Activated CD8-positive, alpha-beta memory T cell treated with anti-CD3 and anti-CD28 coated beads, Interleukin-2, amount 10 ng/mL, durations not matched to agents 7 days and 5 days (primary cell): ENCODE measurements at regions not wholly inside any gene's neighbourhood (a gene's known extent, or its start where the extent isn't known, plus 50 kb on each side); places are given as distances from the start of the nearest gene placed in this dataset.

ENCODE experiments used
- ATAC-seq: fragments of 150-1000 bp; cut with Tn5 transposase; one replicate; pipeline ENCODE4 v1.10.0; 2021; ENCODE audit warnings: moderate library complexity
- CTCF ChIA-PET: fragments of 350-600 bp; sonication (Branson Sonifier 250); formaldehyde crosslinking; loops from one replicate; lab custom pipeline; 2021; ENCODE audit warnings: antibody characterized with exemption; lab: Charles Lee
- DNase-seq: peaks from one replicate; pipeline ENCODE4 v3.0.0-alpha.2; 2020
- H3K27ac Mint-ChIP-seq: one replicate; pipeline ENCODE4 v1.8.0; 2021; ENCODE audit warnings: mild to moderate bottlenecking, mixed read lengths
- H3K27me3 Mint-ChIP-seq: one replicate; pipeline ENCODE4 v1.8.0; 2021; ENCODE audit warnings: mixed read lengths
- H3K36me3 Mint-ChIP-seq: one replicate; pipeline ENCODE4 v1.8.0; 2021; ENCODE audit warnings: mild to moderate bottlenecking, mixed read lengths
- H3K4me1 Mint-ChIP-seq: one replicate; pipeline ENCODE4 v1.8.0; 2021; ENCODE audit warnings: mixed read lengths
- H3K4me3 Mint-ChIP-seq: one replicate; pipeline ENCODE4 v1.8.0; 2021; ENCODE audit warnings: mild to moderate bottlenecking, moderate library complexity, mixed read lengths
- H3K9me3 Mint-ChIP-seq: one replicate; pipeline ENCODE4 v1.8.0; 2022; ENCODE audit warnings: low read depth, mixed read lengths

- CTCF ChIA-PET = interaction anchor here (1.3 kb wide), 1 partner anchor 113 kb away, joined by 3 read pairs; no protein-coding TSS in a partner anchor
- H3K4me1 Mint-ChIP-seq = no peaks in the 10 kb centered on the region
- peaks cover 26% of the 10 kb centered on the region for H3K27me3 Mint-ChIP-seq
Observed at GRCh38 chr15:93200081-93200836, 111.2 kb upstream of the RGMA start.

GRCh38 chr15:93196135-93196670 is 107.2 kb upstream of the RGMA start:
- Mint-ChIP-seq H3K9me3 (no peaks in the 10 kb centered on the region), H3K4me1 (no peaks in the 10 kb centered on the region), H3K4me3 (no peak overlapping the region), H3K27me3 (peaks cover 28% of the 10 kb centered on the region), H3K36me3 (no peaks in the 10 kb centered on the region), H3K27ac (no peak overlapping the region)
- CTCF ChIA-PET = no interaction called here
- DNase-seq (no peak), ATAC-seq (no peak)

More at GRCh38 chr15:93200081-93200836, 111.2 kb upstream of the RGMA start:
- ATAC-seq (no peak), DNase-seq (no peak)
- Mint-ChIP-seq H3K27ac (no peak overlapping the region), H3K4me3 (no peak overlapping the region), H3K9me3 (no peaks in the 10 kb centered on the region), H3K36me3 (no peaks in the 10 kb centered on the region)

- Mint-ChIP-seq H3K4me3 (no peak overlapping the region), H3K36me3 (no peaks in the 10 kb centered on the region), H3K9me3 (no peaks in the 10 kb centered on the region), H3K4me1 (no peaks in the 10 kb centered on the region), H3K27me3 (peaks cover 29% of the 10 kb centered on the region), H3K27ac (no peak overlapping the region)
- CTCF ChIA-PET = interaction anchor here (1.1 kb wide), 1 partner anchor 107 kb away, joined by 3 read pairs; no protein-coding TSS in a partner anchor
- DNase-seq (no peak), ATAC-seq (no peak)
Observed at GRCh38 chr15:93195109-93195508, 106.1 kb upstream of the RGMA start.

- Mint-ChIP-seq H3K4me3 (no peak overlapping the region), H3K36me3 (no peaks in the 10 kb centered on the region), H3K27me3 (peaks cover 38% of the 10 kb centered on the region), H3K27ac (no peak overlapping the region), H3K4me1 (no peaks in the 10 kb centered on the region), H3K9me3 (no peaks in the 10 kb centered on the region)
- no peak for ATAC-seq
- CTCF ChIA-PET = no interaction called here
- no peak for DNase-seq
Observed at GRCh38 chr15:93190238-93190637, 101.2 kb upstream of the RGMA start.

- Mint-ChIP-seq H3K4me1 (no peaks in the 10 kb centered on the region), H3K9me3 (no peaks in the 10 kb centered on the region), H3K27ac (no peak overlapping the region), H3K4me3 (no peak overlapping the region), H3K27me3 (peaks cover 40% of the 10 kb centered on the region), H3K36me3 (no peaks in the 10 kb centered on the region)
- CTCF ChIA-PET = no interaction called here
- ATAC-seq (no peak), DNase-seq (no peak)
Observed at GRCh38 chr15:93189561-93189960, 100.5 kb upstream of the RGMA start.

- peaks cover 40% of the 10 kb centered on the region for H3K27me3 Mint-ChIP-seq
- DNase-seq (no peak), ATAC-seq (no peak)
- no peaks in the 10 kb centered on the region for H3K9me3 Mint-ChIP-seq
- H3K4me1 Mint-ChIP-seq = no peaks in the 10 kb centered on the region
- no peaks in the 10 kb centered on the region for H3K36me3 Mint-ChIP-seq
- no peak overlapping the region for H3K27ac Mint-ChIP-seq
- no peak overlapping the region for H3K4me3 Mint-ChIP-seq
- CTCF ChIA-PET = no interaction called here
Observed at GRCh38 chr15:93188236-93188635, 99.2 kb upstream of the RGMA start.

GRCh38 chr15:93185796-93186195 is 96.8 kb upstream of the RGMA start:
- DNase-seq (no peak), ATAC-seq (no peak)
- CTCF ChIA-PET = no interaction called here
- Mint-ChIP-seq H3K27me3 (peaks cover 33% of the 10 kb centered on the region), H3K9me3 (no peaks in the 10 kb centered on the region), H3K36me3 (no peaks in the 10 kb centered on the region), H3K27ac (no peak overlapping the region), H3K4me3 (no peak overlapping the region), H3K4me1 (no peaks in the 10 kb centered on the region)

- H3K36me3 Mint-ChIP-seq = no peaks in the 10 kb centered on the region
- H3K27me3 Mint-ChIP-seq = peaks cover 17% of the 10 kb centered on the region
- no peak overlapping the region for H3K4me3 Mint-ChIP-seq
- H3K4me1 Mint-ChIP-seq = no peaks in the 10 kb centered on the region
- no peaks in the 10 kb centered on the region for H3K9me3 Mint-ChIP-seq
- ATAC-seq (no peak), DNase-seq (no peak)
- no peak overlapping the region for H3K27ac Mint-ChIP-seq
- CTCF ChIA-PET = no interaction called here
Observed at GRCh38 chr15:93182703-93183205, 93.7 kb upstream of the RGMA start.

- CTCF ChIA-PET = no interaction called here
- Mint-ChIP-seq H3K4me3 (no peak overlapping the region), H3K36me3 (no peaks in the 10 kb centered on the region), H3K27ac (no peak overlapping the region), H3K9me3 (no peaks in the 10 kb centered on the region), H3K27me3 (peaks cover 5% of the 10 kb centered on the region), H3K4me1 (no peaks in the 10 kb centered on the region)
- DNase-seq (no peak), ATAC-seq (no peak)
Observed at GRCh38 chr15:93180656-93181055, 91.6 kb upstream of the RGMA start.

- H3K4me3 Mint-ChIP-seq = no peak overlapping the region
- no peaks in the 10 kb centered on the region for H3K9me3 Mint-ChIP-seq
- peaks cover 6% of the 10 kb centered on the region for H3K27me3 Mint-ChIP-seq
- no peak overlapping the region for H3K27ac Mint-ChIP-seq
- H3K36me3 Mint-ChIP-seq = no peaks in the 10 kb centered on the region
- ATAC-seq = no peak
- H3K4me1 Mint-ChIP-seq = no peaks in the 10 kb centered on the region
- CTCF ChIA-PET = no interaction called here
- DNase-seq = no peak
Observed at GRCh38 chr15:93180128-93180527, 91.1 kb upstream of the RGMA start.

GRCh38 chr15:93179700-93180102 is 90.7 kb upstream of the RGMA start:
- Mint-ChIP-seq H3K27ac (no peak overlapping the region), H3K4me1 (no peaks in the 10 kb centered on the region), H3K4me3 (no peak overlapping the region), H3K27me3 (peaks cover 7% of the 10 kb centered on the region), H3K36me3 (no peaks in the 10 kb centered on the region), H3K9me3 (no peaks in the 10 kb centered on the region)
- DNase-seq = no peak
- CTCF ChIA-PET = no interaction called here
- ATAC-seq = no peak

- Mint-ChIP-seq H3K36me3 (no peaks in the 10 kb centered on the region), H3K27me3 (peaks cover 10% of the 10 kb centered on the region), H3K4me3 (no peak overlapping the region), H3K27ac (no peak overlapping the region), H3K9me3 (no peaks in the 10 kb centered on the region), H3K4me1 (no peaks in the 10 kb centered on the region)
- ATAC-seq (no peak), DNase-seq (no peak)
- CTCF ChIA-PET = no interaction called here
Observed at GRCh38 chr15:93179072-93179471, 90.1 kb upstream of the RGMA start.

- Mint-ChIP-seq H3K27ac (no peak overlapping the region), H3K27me3 (peaks cover 10% of the 10 kb centered on the region), H3K36me3 (no peaks in the 10 kb centered on the region), H3K9me3 (no peaks in the 10 kb centered on the region), H3K4me1 (peaks cover 2% of the 10 kb centered on the region), H3K4me3 (no peak overlapping the region)
- no peak for ATAC-seq
- CTCF ChIA-PET = no interaction called here
- no peak for DNase-seq
Observed at GRCh38 chr15:93178371-93178770, 89.4 kb upstream of the RGMA start.

GRCh38 chr15:93176065-93176464 is 87.1 kb upstream of the RGMA start:
- ATAC-seq (no peak), DNase-seq (no peak)
- H3K36me3 Mint-ChIP-seq = no peaks in the 10 kb centered on the region
- H3K4me1 Mint-ChIP-seq = peaks cover 2% of the 10 kb centered on the region
- H3K4me3 Mint-ChIP-seq = no peak overlapping the region
- no peak overlapping the region for H3K27ac Mint-ChIP-seq
- peaks cover 17% of the 10 kb centered on the region for H3K27me3 Mint-ChIP-seq
- no peaks in the 10 kb centered on the region for H3K9me3 Mint-ChIP-seq
- CTCF ChIA-PET = no interaction called here
